Upper lobe of left lung (tissue), 6 donors: ENCODE measurements at regions not wholly inside any gene's neighbourhood (a gene's known extent, or its start where the extent isn't known, plus 50 kb on each side); places are given as distances from the start of the nearest gene placed in this dataset.

Experiments
- ATAC-seq, 2 donors: fragments of 200-7000 bp; cut with Tn5 transposase; one replicate each; pipeline ENCODE4 v1.9.1; 2022; ENCODE audit warnings: mild to moderate bottlenecking in 2 of 2, moderate library complexity in 2 of 2; ENCODE audit not compliant: low FRiP score in 2 of 2
- DNase-seq, 2 donors: peaks; one replicate each; pipeline ENCODE4 v3.0.0-alpha.2; 2019 to 2020
- H3K27ac ChIP-seq, 4 donors: fragments of 200-600 bp; sonication (generic); one replicate each; pipeline ENCODE4 v1.5.1; 2016 to 2019
- H3K27me3 ChIP-seq, 4 donors: fragments of 200-600 bp; sonication (generic); one replicate each; pipeline ENCODE4 v1.5.1; 2017 to 2019
- H3K36me3 ChIP-seq, 4 donors: fragments of 200-600 bp; sonication (generic); one replicate each; pipeline ENCODE4 v1.5.1; 2016 to 2019
- H3K4me1 ChIP-seq, 4 donors: fragments of 200-600 bp; sonication (generic); one replicate each; pipeline ENCODE4 v1.5.1; 2018 to 2019
- H3K4me3 ChIP-seq, 4 donors: fragments of 200-600 bp; sonication (generic); one replicate each; pipeline ENCODE4 v1.5.1; 2017 to 2019; ENCODE audit warnings: mild to moderate bottlenecking in 2 of 4, moderate library complexity in 1 of 4
- H3K9me3 ChIP-seq, 4 donors: fragments of 200-600 bp; sonication (generic); one replicate each; pipeline ENCODE4 v1.5.1; 2018 to 2019
- CTCF ChIP-seq, 6 experiments: fragments of 450-650 bp in 4 of 6; fragments of 200-600 bp in 2 of 6; sonication (generic) in 2 of 6; IDR thresholded peaks; one replicate each; pipeline ENCODE4 v1.5.1; 2016 to 2019; ENCODE audit warnings: antibody characterized with exemption in 6 of 6
- EP300 ChIP-seq, 4 donors: sonication (generic); formaldehyde crosslinking; IDR thresholded peaks; one replicate each; pipeline ENCODE4 v1.5.1; 2017; ENCODE audit warnings: antibody characterized with exemption in 4 of 4, control low read depth in 2 of 4
- POLR2A ChIP-seq, 4 donors: fragments of 450-650 bp; IDR thresholded peaks; one replicate each; pipeline ENCODE4 v1.5.1; 2016 to 2017; ENCODE audit warnings: antibody characterized with exemption in 4 of 4, mild to moderate bottlenecking in 2 of 4
- POLR2AphosphoS5 ChIP-seq, 2 donors: sonication (generic); formaldehyde crosslinking; IDR thresholded peaks; one replicate each; pipeline ENCODE4 v1.5.1; 2017; ENCODE audit warnings: antibody characterized with exemption in 2 of 2
- WGBS, 2 donors: methylation state at CpG; one replicate each; pipeline ENCODE4 v1.1.5; 2017 to 2018; 5-methylcytosine and 5-hydroxymethylcytosine counted together
- donor health status: DM: no; HTN: no; CAD: no; lungs with moderate emphysema.
- donor health status: DM: no; HTN: yes; CAD: no; lungs with severe emphysema.

GRCh38 chr1:99207216-99207615 lies 57.1 kb upstream of the PLPPR4 start:
- 57 to 73% methylated on average over 3 of the region's 3 CpGs for WGBS, 2 donors

More at GRCh38 chr1:99207216-99207615, 57.1 kb upstream of the PLPPR4 start:
- Histone ChIP-seq H3K9me3 (no peaks in the 10 kb centered on the region), H3K27me3 (no peaks in the 10 kb centered on the region), H3K36me3 (no peaks in the 10 kb centered on the region), H3K4me1 (no peaks in the 10 kb centered on the region), H3K4me3 (no peak overlapping the region), H3K27ac (no peak overlapping the region)
- ATAC-seq (no peak), DNase-seq (no peak)
- TF ChIP-seq CTCF (IDR thresholded peaks at IDR 0.05), result no peak
- no peak for TF ChIP-seq POLR2AphosphoS5 (IDR thresholded peaks at IDR 0.05)
- TF ChIP-seq POLR2A (IDR thresholded peaks at IDR 0.05), result no peak
- no peak for TF ChIP-seq EP300 (IDR thresholded peaks at IDR 0.05)
